ENCODE measurements at regions not wholly inside any gene's neighbourhood (a gene's known extent, or its start where the extent isn't known, plus 50 kb on each side); places are given as distances from the start of the nearest gene placed in this dataset.

DNA sequence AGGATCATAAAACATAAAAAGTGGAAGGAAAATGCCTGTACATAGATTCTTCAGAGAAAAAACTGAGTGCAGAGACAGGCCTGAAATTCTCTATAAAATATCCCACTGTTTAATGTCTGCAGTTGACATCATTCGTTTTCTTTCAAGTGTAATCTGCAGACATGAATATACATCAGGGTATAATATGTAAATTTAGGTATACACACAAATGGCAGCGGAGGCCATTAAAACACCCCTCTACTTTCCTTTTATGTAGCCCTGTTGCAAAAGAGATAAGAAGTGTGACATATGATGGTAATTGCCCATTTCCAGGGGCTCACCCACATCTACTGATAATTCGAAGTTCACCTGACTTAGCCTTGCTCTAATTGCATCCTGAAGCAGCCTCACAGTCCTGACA is 164.3 kb downstream of the SLC24A2 start:
- TF ChIP-seq, protein P1, sequence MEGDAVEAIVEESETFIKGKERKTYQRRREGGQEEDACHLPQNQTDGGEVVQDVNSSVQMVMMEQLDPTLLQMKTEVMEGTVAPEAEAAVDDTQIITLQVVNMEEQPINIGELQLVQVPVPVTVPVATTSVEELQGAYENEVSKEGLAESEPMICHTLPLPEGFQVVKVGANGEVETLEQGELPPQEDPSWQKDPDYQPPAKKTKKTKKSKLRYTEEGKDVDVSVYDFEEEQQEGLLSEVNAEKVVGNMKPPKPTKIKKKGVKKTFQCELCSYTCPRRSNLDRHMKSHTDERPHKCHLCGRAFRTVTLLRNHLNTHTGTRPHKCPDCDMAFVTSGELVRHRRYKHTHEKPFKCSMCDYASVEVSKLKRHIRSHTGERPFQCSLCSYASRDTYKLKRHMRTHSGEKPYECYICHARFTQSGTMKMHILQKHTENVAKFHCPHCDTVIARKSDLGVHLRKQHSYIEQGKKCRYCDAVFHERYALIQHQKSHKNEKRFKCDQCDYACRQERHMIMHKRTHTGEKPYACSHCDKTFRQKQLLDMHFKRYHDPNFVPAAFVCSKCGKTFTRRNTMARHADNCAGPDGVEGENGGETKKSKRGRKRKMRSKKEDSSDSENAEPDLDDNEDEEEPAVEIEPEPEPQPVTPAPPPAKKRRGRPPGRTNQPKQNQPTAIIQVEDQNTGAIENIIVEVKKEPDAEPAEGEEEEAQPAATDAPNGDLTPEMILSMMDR (IDR thresholded peaks at IDR 0.05; ENCODE audit: control extremely low read depth, extremely low read depth, low read depth, missing control alignments): no peak
- ChIA-PET POLR2A (no interaction called here), CTCF (no interaction called here)
- DNase-seq (ENCODE audit: extremely low spot score): no peak

DNA sequence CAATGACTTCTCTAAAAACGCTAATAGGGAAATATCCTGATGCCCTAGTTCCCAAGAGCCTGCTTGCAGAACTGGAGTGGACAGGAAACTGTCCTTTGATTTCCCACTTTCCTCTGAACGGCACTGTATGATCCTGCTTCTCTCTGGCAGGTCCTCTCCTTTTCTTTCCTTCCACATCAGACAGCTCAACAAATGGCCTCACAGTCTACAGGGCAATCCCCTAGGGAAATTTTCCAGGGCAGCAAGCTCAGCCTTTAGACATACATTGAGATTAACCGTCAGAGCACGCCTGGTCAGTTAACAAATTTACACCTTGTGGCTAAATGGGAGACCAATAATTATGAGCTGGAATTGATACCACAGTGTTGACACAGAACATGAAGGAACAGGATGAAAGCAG is 164.9 kb downstream of the SLC24A2 start:
- DNase-seq (ENCODE audit: extremely low spot score): no peak
- TF ChIP-seq, protein P1 (IDR thresholded peaks at IDR 0.05; ENCODE audit: control extremely low read depth, extremely low read depth, low read depth, missing control alignments): no peak
- ChIA-PET POLR2A (no interaction called here), CTCF (no interaction called here)

GRCh38 chr9:19620326-19620725 is 168.5 kb downstream of the SLC24A2 start:
- POLR2A ChIA-PET: no interaction called here
- CTCF ChIA-PET: interaction anchor here (1.8 kb wide), 1 partner anchor 29 kb away, joined by 6 read pairs; no protein-coding TSS in a partner anchor
- no peak for DNase-seq (ENCODE audit: extremely low spot score)
- TF ChIP-seq, protein P1 (IDR thresholded peaks at IDR 0.05; ENCODE audit: control extremely low read depth, extremely low read depth, low read depth, missing control alignments): no peak

DNA sequence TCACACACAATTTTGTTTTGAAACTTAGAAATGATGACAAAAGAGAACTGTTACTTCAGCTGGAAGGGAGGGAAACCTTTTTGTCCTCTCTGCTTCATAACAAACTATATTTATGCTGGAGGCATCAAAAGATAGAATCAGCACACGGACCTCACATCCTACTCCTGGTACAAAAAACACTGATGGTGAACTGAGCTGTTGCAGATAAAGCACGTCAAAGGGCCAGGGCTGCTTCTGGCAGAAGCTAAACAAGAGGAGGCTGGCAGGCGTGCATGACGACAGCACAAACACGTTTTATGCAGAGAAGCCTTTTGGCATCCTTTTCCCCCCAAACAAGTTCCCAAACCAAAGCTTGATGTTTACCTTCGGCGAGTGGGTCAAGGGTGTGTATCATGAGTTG is 169.6 kb downstream of the SLC24A2 start:
- TF ChIP-seq, protein P1 (IDR thresholded peaks at IDR 0.05; ENCODE audit: control extremely low read depth, extremely low read depth, low read depth, missing control alignments): no peak
- ChIA-PET POLR2A (no interaction called here), CTCF (interaction anchor here (1.8 kb wide), 1 partner anchor 28 kb away, joined by 6 read pairs; no protein-coding TSS in a partner anchor)
- DNase-seq (ENCODE audit: extremely low spot score): no peak

GRCh38 chr9:19618816-19619215 is 170.0 kb downstream of the SLC24A2 start:
- no peak for DNase-seq (ENCODE audit: extremely low spot score)
- POLR2A ChIA-PET: no interaction called here
- TF ChIP-seq, protein P1 (IDR thresholded peaks at IDR 0.05; ENCODE audit: control extremely low read depth, extremely low read depth, low read depth, missing control alignments): no peak
- CTCF ChIA-PET: interaction anchor here (1.8 kb wide), 1 partner anchor 28 kb away, joined by 6 read pairs; no protein-coding TSS in a partner anchor

GRCh38 chr9:19615036-19615624 is 173.7 kb downstream of the SLC24A2 start:
- CTCF ChIA-PET: no interaction called here
- TF ChIP-seq, protein P1 (IDR thresholded peaks at IDR 0.05; ENCODE audit: control extremely low read depth, extremely low read depth, low read depth, missing control alignments): no peak
- DNase-seq (ENCODE audit: extremely low spot score): no peak
- POLR2A ChIA-PET: no interaction called here

All from GM10248 (cell line).